SIG-M5 treated with dmso at 0.1 percent for 504 hours (cell line): ENCODE measurements at regions not wholly inside any gene's neighbourhood (a gene's known extent, or its start where the extent isn't known, plus 50 kb on each side); places are given as distances from the start of the nearest gene placed in this dataset.
"Not testable (repeated sequence)": the region's sequence is repeated elsewhere in the genome, so short reads cannot be mapped to it uniquely, and the experiment has no call there.

Experiments
- DNase-seq: peaks from one replicate; lab custom pipeline; 2025; ENCODE audit not compliant: unreplicated experiment; lab: John Stamatoyannopoulos, UW

GRCh38 chr10:46645110-46645509 lies 66.2 kb downstream of the SYT15 start:
- not testable (repeated sequence) for DNase-seq

- DNase-seq = not testable (repeated sequence)
These were observed 67.2 kb downstream of the SYT15 start for GRCh38 chr10:46646132-46646531.

- not testable (repeated sequence) for DNase-seq
These were observed 72.0 kb downstream of the SYT15 start for GRCh38 chr10:46650967-46651366.

- not testable (repeated sequence) for DNase-seq
These were observed 78.5 kb downstream of the SYT15 start for GRCh38 chr10:46657437-46657836.

- not testable (repeated sequence) for DNase-seq
These were observed 81.3 kb downstream of the SYT15 start for GRCh38 chr10:46660027-46660834.

GRCh38 chr10:46660835-46661164 lies 81.9 kb downstream of the SYT15 start:
- DNase-seq = not testable (repeated sequence)

- not testable (repeated sequence) for DNase-seq
These were observed 86.6 kb downstream of the SYT15 start for GRCh38 chr10:46665536-46665935.

GRCh38 chr10:46668357-46668997 lies 89.5 kb downstream of the SYT15 start:
- not testable (repeated sequence) for DNase-seq

- DNase-seq = not testable (repeated sequence)
These were observed 99.0 kb downstream of the SYT15 start for GRCh38 chr10:46677836-46678435.

GRCh38 chr10:46691397-46691796 lies 112.5 kb downstream of the SYT15 start:
- not testable (repeated sequence) for DNase-seq

GRCh38 chr10:46693218-46693617 lies 114.3 kb downstream of the SYT15 start:
- DNase-seq = not testable (repeated sequence)

GRCh38 chr10:46717264-46717663 lies 138.3 kb downstream of the SYT15 start:
- not testable (repeated sequence) for DNase-seq

- DNase-seq = not testable (repeated sequence)
These were observed 139.1 kb downstream of the SYT15 start for GRCh38 chr10:46718014-46718413.

- DNase-seq = not testable (repeated sequence)
These were observed 141.5 kb downstream of the SYT15 start for GRCh38 chr10:46720386-46720785.

- DNase-seq = not testable (repeated sequence)
These were observed 142.0 kb downstream of the SYT15 start for GRCh38 chr10:46720811-46721518.

GRCh38 chr10:46724258-46724657 lies 145.3 kb downstream of the SYT15 start:
- not testable (repeated sequence) for DNase-seq

- DNase-seq = not testable (repeated sequence)
These were observed 149.4 kb downstream of the SYT15 start for GRCh38 chr10:46728359-46728758.

- DNase-seq = not testable (repeated sequence)
These were observed 151.8 kb downstream of the SYT15 start for GRCh38 chr10:46730729-46731128.

- DNase-seq = not testable (repeated sequence)
These were observed 154.8 kb downstream of the SYT15 start for GRCh38 chr10:46733635-46734261.

GRCh38 chr10:46734262-46734642 lies 155.3 kb downstream of the SYT15 start:
- not testable (repeated sequence) for DNase-seq

GRCh38 chr10:46739919-46740318 lies 161.0 kb downstream of the SYT15 start:
- DNase-seq = not testable (repeated sequence)
